ENCODE measurements at regions not wholly inside any gene's neighbourhood (a gene's known extent, or its start where the extent isn't known, plus 50 kb on each side); places are given as distances from the start of the nearest gene placed in this dataset.
A peak's percentile ranks its signal among the peaks of the same experiment; 100 is the strongest.
"Not testable (repeated sequence)": the region's sequence is repeated elsewhere in the genome, so short reads cannot be mapped to it uniquely, and the experiment has no call there.

- Mint-ChIP-seq H3K4me3 (no peak overlapping the region), H3K36me3 (no peaks in the 10 kb centered on the region)
Measured at GRCh38 chr1:213779228-213779627, 208.5 kb upstream of the PROX1 start.

DNA sequence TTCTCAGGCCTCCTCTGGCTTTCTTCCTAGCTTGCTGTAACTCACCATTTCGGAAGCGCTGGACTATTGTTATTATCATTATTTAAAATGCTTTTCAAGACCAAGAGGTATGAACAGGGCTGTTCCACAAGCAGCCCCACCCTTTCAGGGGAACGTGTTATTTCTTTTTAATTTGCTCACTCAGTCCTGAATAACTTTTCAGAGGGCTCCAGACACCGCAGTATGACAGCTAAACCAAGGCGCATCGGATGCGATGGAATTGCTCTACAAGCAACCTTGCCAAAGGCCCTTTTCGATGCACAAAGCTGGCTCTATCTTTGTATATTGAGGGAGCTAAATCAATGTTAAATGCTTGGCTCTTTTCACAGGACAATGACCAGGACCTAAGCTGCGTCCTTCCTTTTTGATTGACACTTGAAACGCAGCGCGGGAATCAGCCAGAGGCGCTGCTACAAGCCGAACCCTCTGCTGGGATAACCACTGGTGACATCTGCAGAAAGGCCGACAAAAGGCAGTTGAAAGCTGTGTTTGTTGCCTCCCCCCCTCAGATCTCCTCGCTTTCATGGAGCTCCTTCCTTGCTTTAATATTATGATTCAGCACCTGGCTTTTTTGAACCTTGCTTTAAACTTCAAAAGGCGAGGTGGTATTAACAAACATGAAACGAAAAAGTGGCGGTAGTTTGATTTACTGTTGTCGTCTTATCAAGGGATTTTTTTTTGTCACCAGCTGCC lies 204.7 kb upstream of the PROX1 start:
- Mint-ChIP-seq H3K27ac (no peak overlapping the region), H3K27me3 (peaks cover 2% of the 10 kb centered on the region), H3K36me3 (no peaks in the 10 kb centered on the region), H3K9me3 (ENCODE audit: low read depth) (no peaks in the 10 kb centered on the region), H3K4me1 (ENCODE audit: low read depth) (peaks cover 10% of the 10 kb centered on the region), H3K4me3 (no peak overlapping the region)

More at GRCh38 chr1:213779228-213779627, 208.5 kb upstream of the PROX1 start:
- no peak overlapping the region for H3K27ac Mint-ChIP-seq
- peaks cover 2% of the 10 kb centered on the region for H3K27me3 Mint-ChIP-seq
- no peaks in the 10 kb centered on the region for H3K9me3 Mint-ChIP-seq (ENCODE audit: low read depth)
- H3K4me1 Mint-ChIP-seq (ENCODE audit: low read depth), result peaks cover 10% of the 10 kb centered on the region

- Mint-ChIP-seq H3K27me3 (peaks cover 2% of the 10 kb centered on the region), H3K4me3 (peak overlapping the region; percentile 52), H3K27ac (no peak overlapping the region), H3K9me3 (ENCODE audit: low read depth) (no peaks in the 10 kb centered on the region), H3K36me3 (no peaks in the 10 kb centered on the region), H3K4me1 (ENCODE audit: low read depth) (peaks cover 10% of the 10 kb centered on the region)
Measured at GRCh38 chr1:213783893-213784292, 203.9 kb upstream of the PROX1 start.

DNA sequence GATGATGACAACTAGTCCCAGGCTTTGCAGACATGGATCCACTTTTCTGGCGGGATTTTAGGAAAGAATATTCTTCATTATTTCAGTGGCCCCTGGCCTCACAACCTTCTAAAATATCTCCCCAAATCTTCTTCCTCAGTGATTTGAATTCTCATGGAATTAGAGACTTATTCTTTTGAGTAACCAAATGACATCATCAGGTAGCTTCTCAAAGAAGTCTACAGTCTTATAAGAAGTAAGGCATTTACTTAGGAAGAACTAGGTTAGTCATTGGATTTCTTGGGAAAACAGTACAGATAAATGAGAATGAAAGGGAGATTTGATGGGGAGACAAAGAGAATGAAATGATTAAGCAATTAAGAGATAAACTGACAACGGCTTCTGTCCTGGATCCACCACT lies 201.1 kb upstream of the PROX1 start:
- H3K27ac Mint-ChIP-seq, result no peak overlapping the region
- H3K36me3 Mint-ChIP-seq, result no peaks in the 10 kb centered on the region
- peaks cover 2% of the 10 kb centered on the region for H3K9me3 Mint-ChIP-seq (ENCODE audit: low read depth)
- H3K27me3 Mint-ChIP-seq, result no peaks in the 10 kb centered on the region
- peaks cover 10% of the 10 kb centered on the region for H3K4me1 Mint-ChIP-seq (ENCODE audit: low read depth)
- no peak overlapping the region for H3K4me3 Mint-ChIP-seq

GRCh38 chr1:213790565-213790964 lies 197.2 kb upstream of the PROX1 start:
- Mint-ChIP-seq H3K4me3 (no peak overlapping the region), H3K36me3 (no peaks in the 10 kb centered on the region), H3K9me3 (ENCODE audit: low read depth) (peaks cover 2% of the 10 kb centered on the region), H3K27me3 (no peaks in the 10 kb centered on the region), H3K4me1 (ENCODE audit: low read depth) (no peaks in the 10 kb centered on the region), H3K27ac (no peak overlapping the region)

DNA sequence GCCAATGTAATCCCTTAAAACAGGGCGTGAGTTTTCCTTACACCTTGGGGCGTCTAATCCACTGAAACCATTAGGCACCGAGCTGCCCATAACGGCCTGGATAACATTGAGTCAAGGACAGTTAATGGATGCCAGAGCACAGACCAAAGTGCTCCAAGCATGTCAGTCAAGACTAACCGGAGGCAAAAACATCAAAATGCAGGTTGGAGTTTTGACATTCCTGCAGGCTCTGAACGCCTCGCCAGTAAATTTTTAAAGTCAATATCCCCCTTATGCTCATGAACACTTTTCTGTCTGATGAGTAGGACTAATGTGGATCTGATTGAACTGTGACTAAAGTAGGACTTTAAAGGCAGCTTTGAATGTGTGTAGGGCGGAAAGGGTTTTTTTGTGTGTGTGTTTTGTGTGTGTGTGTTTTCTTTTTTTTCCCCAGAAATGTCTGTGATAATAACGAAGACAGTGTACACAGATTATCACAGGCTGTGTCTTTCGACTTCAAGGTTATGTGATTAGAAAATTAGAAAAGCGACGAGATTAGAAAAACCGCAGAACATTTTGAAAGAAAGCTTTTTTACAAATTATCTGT lies 194.2 kb upstream of the PROX1 start:
- Mint-ChIP-seq H3K4me3 (no peak overlapping the region), H3K27me3 (peaks cover 2% of the 10 kb centered on the region), H3K9me3 (ENCODE audit: low read depth) (peaks cover 2% of the 10 kb centered on the region), H3K27ac (no peak overlapping the region), H3K4me1 (ENCODE audit: low read depth) (peaks cover 3% of the 10 kb centered on the region), H3K36me3 (no peaks in the 10 kb centered on the region)

DNA sequence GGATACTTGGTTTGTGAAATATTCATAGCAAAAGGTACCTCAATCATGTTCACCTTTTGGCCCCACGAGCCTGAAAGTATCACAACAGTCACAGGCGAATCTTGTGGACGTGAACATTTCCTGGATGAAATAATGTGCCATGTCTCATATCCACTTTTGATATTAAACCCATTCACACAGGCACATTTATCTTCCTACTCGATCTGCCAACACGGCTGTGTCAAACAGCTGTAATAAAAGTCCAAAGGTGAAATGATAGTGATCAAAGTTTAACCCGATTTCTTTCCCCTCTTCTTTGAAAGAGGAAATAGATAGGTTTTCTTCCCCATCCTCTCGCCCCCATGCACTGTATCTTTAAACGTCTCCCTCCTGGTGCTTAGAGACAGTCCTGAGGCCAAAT lies 191.2 kb upstream of the PROX1 start:
- Mint-ChIP-seq H3K4me3 (no peak overlapping the region), H3K27ac (no peak overlapping the region), H3K9me3 (ENCODE audit: low read depth) (no peaks in the 10 kb centered on the region), H3K4me1 (ENCODE audit: low read depth) (peaks cover 3% of the 10 kb centered on the region), H3K27me3 (peaks cover 2% of the 10 kb centered on the region), H3K36me3 (no peaks in the 10 kb centered on the region)

DNA sequence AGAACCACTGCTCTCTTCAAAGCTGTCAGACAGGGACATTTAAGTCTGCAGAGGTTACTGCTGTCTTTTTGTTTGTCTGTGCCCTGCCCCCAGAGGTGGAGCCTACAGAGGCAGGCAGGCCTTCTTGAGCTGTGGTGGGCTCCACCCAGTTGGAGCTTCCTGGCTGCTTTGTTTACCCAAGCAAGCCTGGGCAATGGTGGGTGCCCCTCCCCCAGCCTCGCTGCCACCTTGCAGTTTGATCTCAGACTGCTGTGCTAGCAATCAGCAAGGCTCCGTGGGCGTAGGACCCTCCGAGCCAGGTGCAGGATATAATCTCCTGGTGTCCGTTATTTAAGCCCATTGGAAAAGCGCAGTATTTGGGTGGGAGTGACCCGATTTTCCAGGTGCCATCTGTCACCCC lies 179.5 kb upstream of the PROX1 start:
- H3K4me3 Mint-ChIP-seq; H3K4me1 Mint-ChIP-seq (ENCODE audit: low read depth); H3K36me3 Mint-ChIP-seq; H3K27me3 Mint-ChIP-seq; H3K27ac Mint-ChIP-seq: not testable (repeated sequence)
- H3K9me3 Mint-ChIP-seq (ENCODE audit: low read depth), result peaks cover 10% of the 10 kb centered on the region

- Mint-ChIP-seq H3K27ac (no peak overlapping the region), H3K36me3 (no peaks in the 10 kb centered on the region), H3K4me1 (ENCODE audit: low read depth) (no peaks in the 10 kb centered on the region), H3K4me3 (no peak overlapping the region), H3K9me3 (ENCODE audit: low read depth) (no peaks in the 10 kb centered on the region), H3K27me3 (peaks cover 3% of the 10 kb centered on the region)
Measured at GRCh38 chr1:213817156-213817555, 170.6 kb upstream of the PROX1 start.

GRCh38 chr1:213820362-213821149 lies 167.2 kb upstream of the PROX1 start:
- no peaks in the 10 kb centered on the region for H3K36me3 Mint-ChIP-seq
- H3K4me1 Mint-ChIP-seq (ENCODE audit: low read depth), result no peaks in the 10 kb centered on the region
- H3K4me3 Mint-ChIP-seq, result no peak overlapping the region
- H3K9me3 Mint-ChIP-seq (ENCODE audit: low read depth), result no peaks in the 10 kb centered on the region
- no peaks in the 10 kb centered on the region for H3K27me3 Mint-ChIP-seq
- H3K27ac Mint-ChIP-seq, result no peak overlapping the region

DNA sequence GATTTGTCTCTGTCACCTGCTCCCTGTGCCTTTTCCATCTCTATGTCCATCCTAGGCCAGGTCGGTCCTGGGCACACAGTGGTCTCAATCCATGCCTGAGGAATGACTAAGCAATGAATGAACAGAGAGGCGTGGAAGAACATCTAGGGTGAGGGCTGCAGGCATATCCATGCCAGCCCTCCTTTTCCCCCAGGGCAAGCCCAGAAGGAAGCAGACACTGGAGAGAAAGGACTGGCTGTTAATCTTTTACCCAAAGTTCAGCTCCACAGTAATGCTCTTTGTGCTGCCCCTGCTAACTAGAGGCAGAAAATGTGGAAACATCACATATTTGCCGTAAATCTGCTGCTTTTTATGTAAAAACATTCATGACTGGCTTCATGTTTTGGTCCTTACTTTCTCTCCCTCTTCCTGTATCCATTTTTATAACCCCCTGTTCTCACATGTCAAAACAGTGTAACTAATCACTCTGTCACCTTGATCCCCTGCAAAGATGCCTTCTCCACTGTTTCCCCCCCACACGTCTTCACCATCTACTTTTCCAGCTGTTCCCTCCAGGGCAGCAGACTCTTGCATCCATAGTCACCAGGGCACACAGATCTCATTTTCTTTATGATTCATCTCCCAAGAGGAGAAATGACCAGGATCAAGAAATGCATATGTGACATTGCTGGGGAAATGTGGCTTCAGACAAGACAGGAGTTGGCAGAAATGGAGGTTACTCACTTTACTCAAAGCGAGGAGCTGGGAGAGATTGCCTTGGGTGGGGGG lies 166.4 kb upstream of the PROX1 start:
- no peak overlapping the region for H3K27ac Mint-ChIP-seq
- H3K4me1 Mint-ChIP-seq (ENCODE audit: low read depth), result no peaks in the 10 kb centered on the region
- H3K4me3 Mint-ChIP-seq, result no peak overlapping the region
- no peaks in the 10 kb centered on the region for H3K9me3 Mint-ChIP-seq (ENCODE audit: low read depth)
- no peaks in the 10 kb centered on the region for H3K27me3 Mint-ChIP-seq
- H3K36me3 Mint-ChIP-seq, result no peaks in the 10 kb centered on the region

GRCh38 chr1:213821943-213822334 lies 165.8 kb upstream of the PROX1 start:
- Mint-ChIP-seq H3K4me3 (no peak overlapping the region), H3K9me3 (ENCODE audit: low read depth) (no peaks in the 10 kb centered on the region), H3K36me3 (no peaks in the 10 kb centered on the region), H3K27ac (no peak overlapping the region), H3K4me1 (ENCODE audit: low read depth) (no peaks in the 10 kb centered on the region), H3K27me3 (no peaks in the 10 kb centered on the region)

GRCh38 chr1:213826891-213827290 lies 160.9 kb upstream of the PROX1 start:
- H3K27me3 Mint-ChIP-seq, result no peaks in the 10 kb centered on the region
- H3K4me1 Mint-ChIP-seq (ENCODE audit: low read depth), result no peaks in the 10 kb centered on the region
- H3K4me3 Mint-ChIP-seq, result no peak overlapping the region
- H3K27ac Mint-ChIP-seq, result no peak overlapping the region
- H3K36me3 Mint-ChIP-seq, result no peaks in the 10 kb centered on the region
- H3K9me3 Mint-ChIP-seq (ENCODE audit: low read depth), result no peaks in the 10 kb centered on the region

DNA sequence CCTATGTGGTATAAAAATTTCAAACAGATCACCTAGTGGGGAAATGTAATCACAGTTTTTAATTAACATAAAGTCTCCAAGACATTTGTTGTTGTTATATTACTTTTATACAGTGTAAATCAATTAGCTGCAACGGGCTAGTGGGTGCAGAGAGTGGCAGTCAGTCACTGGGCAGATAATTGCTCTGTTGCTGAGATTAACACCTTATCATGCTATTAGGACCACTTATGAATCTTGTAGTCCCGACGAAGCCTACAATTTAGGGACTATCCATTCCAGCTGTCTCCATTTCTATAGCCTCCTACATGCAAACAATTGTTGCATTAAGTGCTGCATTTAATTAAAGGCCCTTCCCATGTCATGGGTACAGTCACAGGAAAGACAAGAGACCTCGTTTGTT lies 158.9 kb upstream of the PROX1 start:
- Mint-ChIP-seq H3K36me3 (no peaks in the 10 kb centered on the region), H3K4me3 (no peak overlapping the region), H3K27me3 (no peaks in the 10 kb centered on the region)

GRCh38 chr1:213829780-213830179 lies 158.0 kb upstream of the PROX1 start:
- Mint-ChIP-seq H3K4me1 (ENCODE audit: low read depth) (no peaks in the 10 kb centered on the region), H3K27me3 (no peaks in the 10 kb centered on the region), H3K36me3 (no peaks in the 10 kb centered on the region), H3K4me3 (no peak overlapping the region), H3K27ac (no peak overlapping the region), H3K9me3 (ENCODE audit: low read depth) (no peaks in the 10 kb centered on the region)

More for the DNA sequence above, 158.9 kb upstream of the PROX1 start:
- H3K27ac Mint-ChIP-seq, result no peak overlapping the region
- no peaks in the 10 kb centered on the region for H3K9me3 Mint-ChIP-seq (ENCODE audit: low read depth)
- no peaks in the 10 kb centered on the region for H3K4me1 Mint-ChIP-seq (ENCODE audit: low read depth)
